Esophagus muscularis mucosa (tissue), 4 donors: ENCODE measurements at regions not wholly inside any gene's neighbourhood (a gene's known extent, or its start where the extent isn't known, plus 50 kb on each side); places are given as distances from the start of the nearest gene placed in this dataset.
"Not testable (repeated sequence)": the region's sequence is repeated elsewhere in the genome, so short reads cannot be mapped to it uniquely, and the experiment has no call there.

Experiments used
- EP300 ChIP-seq: sonication (generic); formaldehyde crosslinking; IDR thresholded peaks from one replicate; pipeline ENCODE4 v1.6.1; 2017; ENCODE audit warnings: antibody characterized with exemption
- POLR2A ChIP-seq: fragments of 450-650 bp; IDR thresholded peaks from one replicate; pipeline ENCODE4 v1.6.1; 2017; ENCODE audit warnings: antibody characterized with exemption, moderate library complexity, mild to moderate bottlenecking, low read depth
- POLR2AphosphoS5 ChIP-seq, 2 donors: sonication (generic); formaldehyde crosslinking; IDR thresholded peaks; one replicate each; pipeline ENCODE4 v1.6.1; 2017; ENCODE audit warnings: antibody characterized with exemption in 2 of 2
- TF ChIP-seq, protein P1 (sequence below), 3 experiments: fragments of 200-600 bp in 2 of 3; fragments of 450-650 bp in 1 of 3; sonication (generic) in 2 of 3; IDR thresholded peaks; one replicate each; pipeline ENCODE4 v1.5.1; 2017 to 2019; ENCODE audit warnings: antibody characterized with exemption in 3 of 3, mild to moderate bottlenecking in 2 of 3, moderate library complexity in 1 of 3

DNA sequence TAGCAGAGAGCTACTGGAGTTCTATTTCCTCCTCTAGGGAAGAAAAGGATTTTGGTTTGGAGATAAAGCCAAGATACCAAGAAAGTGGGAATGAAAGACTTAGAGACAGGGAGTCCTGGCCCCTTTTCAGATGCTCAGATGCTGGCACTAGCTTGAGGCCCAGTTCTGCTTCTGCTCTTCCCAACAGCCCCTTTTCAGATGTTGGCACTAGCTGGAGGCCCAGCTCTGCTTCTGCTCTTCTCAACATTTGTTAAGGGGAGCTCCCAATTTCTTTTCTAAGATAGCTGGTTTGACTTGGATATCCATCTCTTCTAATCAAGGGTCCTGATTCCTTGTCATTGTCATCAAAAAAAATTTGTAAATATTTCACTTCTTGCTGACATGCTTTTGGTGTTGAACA is 874.0 kb upstream of the TPTE start:
- TF ChIP-seq, protein P1, sequence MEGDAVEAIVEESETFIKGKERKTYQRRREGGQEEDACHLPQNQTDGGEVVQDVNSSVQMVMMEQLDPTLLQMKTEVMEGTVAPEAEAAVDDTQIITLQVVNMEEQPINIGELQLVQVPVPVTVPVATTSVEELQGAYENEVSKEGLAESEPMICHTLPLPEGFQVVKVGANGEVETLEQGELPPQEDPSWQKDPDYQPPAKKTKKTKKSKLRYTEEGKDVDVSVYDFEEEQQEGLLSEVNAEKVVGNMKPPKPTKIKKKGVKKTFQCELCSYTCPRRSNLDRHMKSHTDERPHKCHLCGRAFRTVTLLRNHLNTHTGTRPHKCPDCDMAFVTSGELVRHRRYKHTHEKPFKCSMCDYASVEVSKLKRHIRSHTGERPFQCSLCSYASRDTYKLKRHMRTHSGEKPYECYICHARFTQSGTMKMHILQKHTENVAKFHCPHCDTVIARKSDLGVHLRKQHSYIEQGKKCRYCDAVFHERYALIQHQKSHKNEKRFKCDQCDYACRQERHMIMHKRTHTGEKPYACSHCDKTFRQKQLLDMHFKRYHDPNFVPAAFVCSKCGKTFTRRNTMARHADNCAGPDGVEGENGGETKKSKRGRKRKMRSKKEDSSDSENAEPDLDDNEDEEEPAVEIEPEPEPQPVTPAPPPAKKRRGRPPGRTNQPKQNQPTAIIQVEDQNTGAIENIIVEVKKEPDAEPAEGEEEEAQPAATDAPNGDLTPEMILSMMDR (IDR thresholded peaks at IDR 0.05) = not testable (repeated sequence)
- not testable (repeated sequence) for TF ChIP-seq EP300; POLR2A; POLR2AphosphoS5 (IDR thresholded peaks at IDR 0.05)
